ENCODE measurements at regions not wholly inside any gene's neighbourhood (a gene's known extent, or its start where the extent isn't known, plus 50 kb on each side); places are given as distances from the start of the nearest gene placed in this dataset.

GRCh38 chrX:114390251-114390796 is 193.6 kb upstream of the HTR2C start:
- no peak for TF ChIP-seq CTCF (IDR thresholded peaks at IDR 0.05)
- TF ChIP-seq POLR2A (IDR thresholded peaks at IDR 0.05) = no peak

All from upper lobe of left lung (tissue), 4 donors.